HG02973 (cell line): ENCODE measurements at regions not wholly inside any gene's neighbourhood (a gene's known extent, or its start where the extent isn't known, plus 50 kb on each side); places are given as distances from the start of the nearest gene placed in this dataset.
"Not testable (repeated sequence)": the region's sequence is repeated elsewhere in the genome, so short reads cannot be mapped to it uniquely, and the experiment has no call there.

Experiments used
- ATAC-seq: cut with Tn5 transposase; IDR thresholded peaks from one replicate; pipeline ENCODE4 v1.9.1; 2021; ENCODE audit warnings: moderate library complexity; ENCODE audit not compliant: unreplicated experiment

DNA sequence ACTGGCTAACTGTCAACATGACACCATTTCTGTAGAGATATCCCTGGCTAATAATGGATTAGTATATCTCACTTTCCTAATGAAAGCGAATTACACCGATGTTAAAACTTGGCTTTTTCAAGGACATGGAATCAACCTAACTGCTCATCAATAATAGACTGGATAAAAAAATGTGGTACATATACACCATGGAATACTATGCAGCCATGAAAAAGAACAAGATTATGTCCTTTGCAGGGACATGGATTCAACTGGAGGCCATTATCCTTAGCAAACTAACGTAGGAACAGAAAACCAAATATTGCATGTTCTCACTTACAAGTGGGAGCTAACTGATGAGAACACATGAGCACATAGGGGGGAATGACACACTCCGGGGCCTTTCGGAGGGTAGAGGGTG, 62.6 kb downstream of the ZIC1 start:
- no peak for ATAC-seq

DNA sequence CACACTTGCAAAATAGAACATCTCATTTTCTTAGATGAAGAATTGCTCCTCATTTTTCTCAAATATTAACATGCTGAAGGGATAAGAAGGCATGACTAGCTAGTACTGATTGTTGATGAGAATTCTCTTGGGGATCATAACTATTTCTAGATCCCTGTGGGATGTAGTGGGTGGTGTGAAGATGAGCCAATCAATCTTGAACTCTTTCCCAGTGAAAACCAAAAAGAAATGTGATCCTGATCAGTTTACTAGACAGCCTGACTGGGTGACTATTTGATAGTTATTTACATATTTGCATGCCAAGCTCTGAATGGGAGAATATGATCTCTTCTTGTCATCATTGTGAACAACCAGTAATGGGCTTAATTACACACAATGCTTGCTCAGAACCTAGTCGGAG, 63.7 kb downstream of the ZIC1 start:
- ATAC-seq = no peak

DNA sequence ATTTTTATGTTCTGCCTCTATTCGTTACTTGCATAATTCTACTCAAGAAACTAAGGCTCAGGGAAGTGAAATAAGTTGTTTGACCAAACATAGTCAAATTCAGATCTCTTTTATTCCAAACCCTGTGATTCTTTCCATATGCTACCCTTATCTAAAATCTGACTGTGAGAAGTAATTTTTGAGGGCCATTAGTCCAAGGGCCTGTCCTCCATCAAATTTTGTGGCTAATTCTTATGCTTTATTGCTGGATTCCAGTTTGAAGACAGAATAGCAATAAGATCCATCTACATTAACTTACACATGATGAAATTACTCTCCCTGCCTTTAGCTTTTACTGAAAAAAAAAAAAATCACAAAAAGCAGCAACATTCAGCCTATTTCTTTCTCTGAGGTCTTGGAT, 74.0 kb downstream of the ZIC1 start:
- no peak for ATAC-seq

DNA sequence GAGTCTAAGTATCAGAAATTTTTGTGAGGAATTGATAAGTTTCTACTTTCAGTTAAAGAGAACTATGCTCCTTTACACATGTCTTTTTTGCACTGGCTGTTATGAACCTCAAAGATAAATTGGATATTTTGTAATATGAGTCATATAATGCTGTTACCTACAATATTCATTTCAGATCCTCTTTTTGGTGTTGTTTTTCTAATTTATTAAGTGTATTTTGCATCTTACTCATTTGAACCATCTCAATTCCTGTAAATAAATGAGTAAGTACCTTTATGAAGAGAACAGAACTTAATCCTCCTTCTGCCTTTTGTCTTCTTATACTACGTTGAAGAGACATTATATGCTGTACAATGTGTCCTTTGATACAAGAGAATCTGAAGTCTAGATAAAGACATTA, 74.4 kb downstream of the ZIC1 start:
- no peak for ATAC-seq

DNA sequence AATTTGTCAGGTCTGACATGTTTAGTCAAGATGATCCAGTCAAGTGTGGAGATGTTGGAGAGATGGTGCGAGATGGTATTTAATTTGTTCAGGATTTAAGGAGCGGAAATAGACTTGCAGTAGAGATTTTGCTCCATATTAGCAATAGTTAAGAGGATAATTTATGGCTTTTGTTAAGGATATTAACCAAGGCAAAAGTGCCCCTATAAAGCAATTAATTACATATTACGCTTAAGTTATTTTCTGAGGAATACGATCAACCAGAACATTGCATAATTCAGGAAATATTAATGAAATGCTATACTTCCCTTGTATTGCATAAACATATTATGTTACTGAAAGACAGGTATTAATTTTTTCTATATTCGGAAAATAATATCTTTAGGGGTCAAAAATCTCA, 83.9 kb downstream of the ZIC1 start:
- no peak for ATAC-seq

DNA sequence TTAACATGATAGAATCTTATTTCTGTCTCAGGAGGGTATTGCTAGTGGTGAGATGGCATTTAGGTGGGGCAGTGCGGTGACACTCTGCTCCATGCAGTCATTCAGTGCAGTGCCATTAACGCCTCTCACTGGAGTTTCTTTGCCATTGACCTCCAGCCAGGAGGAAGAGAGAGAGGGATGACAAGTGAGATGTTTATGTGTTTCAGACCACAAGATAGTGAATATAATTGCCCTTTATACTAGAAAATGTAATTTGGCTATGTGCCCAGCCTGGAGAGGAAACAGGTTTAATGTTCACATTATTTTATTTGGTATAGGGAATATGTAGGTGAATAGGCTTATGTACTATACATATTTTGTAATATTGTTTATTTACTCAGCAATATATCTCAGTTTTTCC, 84.5 kb downstream of the ZIC1 start:
- ATAC-seq = no peak

DNA sequence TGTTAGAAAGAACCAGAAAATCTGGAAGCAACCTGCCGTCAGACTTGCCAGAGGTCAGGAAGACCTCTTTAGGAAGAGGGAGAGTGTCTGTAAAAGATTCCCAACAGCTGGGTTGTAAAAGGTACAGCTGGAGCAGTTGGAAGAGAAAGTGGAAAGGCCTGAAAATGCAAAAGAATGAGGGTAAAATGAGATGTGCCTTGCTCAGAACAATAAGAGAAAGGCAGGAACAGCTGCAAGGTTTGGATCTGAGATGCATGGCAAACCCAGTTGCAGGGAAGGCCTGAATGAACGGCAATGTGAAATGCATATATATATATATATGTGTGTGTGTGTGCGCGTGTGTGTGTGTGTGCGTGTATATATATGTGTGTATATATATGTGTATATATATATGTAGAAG, 88.1 kb downstream of the ZIC1 start:
- ATAC-seq = no peak

DNA sequence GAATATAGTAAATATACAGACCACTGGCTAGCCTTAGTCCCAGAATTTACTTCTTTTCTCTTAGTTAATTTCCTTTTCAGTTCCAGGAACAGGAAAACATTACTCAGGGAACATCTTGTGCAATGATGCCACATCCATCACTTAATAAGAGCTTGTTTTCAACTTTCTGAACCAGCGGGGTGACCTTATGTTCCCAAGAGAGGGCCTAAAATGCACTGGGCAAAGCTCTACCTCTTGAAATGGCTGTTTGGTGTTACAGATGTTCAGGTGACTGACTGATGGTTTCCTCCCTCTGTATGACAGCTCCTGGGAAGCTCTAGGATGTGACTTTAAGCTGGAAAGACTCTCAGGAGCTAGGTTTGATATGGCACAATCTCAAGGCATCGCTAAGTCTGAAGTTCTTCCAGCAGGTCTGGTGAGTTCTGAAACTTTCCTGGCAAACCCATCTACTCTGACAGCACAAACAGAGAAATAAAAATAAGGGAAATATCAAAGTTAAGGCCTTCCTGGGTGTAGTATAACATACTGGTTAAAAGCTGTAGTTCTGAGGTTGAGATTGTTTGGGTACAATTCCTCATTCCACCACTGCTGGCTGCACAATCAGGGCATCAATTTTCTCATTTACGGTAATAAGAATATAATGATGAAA, 98.6 kb downstream of the ZIC1 start:
- no peak for ATAC-seq

DNA sequence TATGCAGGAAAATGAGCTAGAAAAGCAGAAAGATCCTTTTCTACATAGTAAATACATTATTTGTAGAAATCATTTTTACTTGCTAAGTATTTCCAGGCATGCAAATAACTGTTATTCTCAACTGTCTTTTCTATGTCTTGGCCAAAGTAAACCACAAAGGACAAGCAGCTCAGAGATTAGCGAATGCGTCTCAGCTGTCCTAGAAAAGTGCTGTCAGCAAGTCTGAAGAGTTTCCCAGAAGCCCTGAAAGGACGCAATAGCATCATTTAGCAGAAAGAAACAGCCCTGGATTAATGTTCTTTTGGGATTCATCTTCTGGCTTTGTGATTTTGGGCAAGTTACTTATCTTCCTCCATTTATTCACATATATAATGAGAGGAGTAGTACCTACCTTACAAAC, 100.3 kb downstream of the ZIC1 start:
- ATAC-seq = no peak

DNA sequence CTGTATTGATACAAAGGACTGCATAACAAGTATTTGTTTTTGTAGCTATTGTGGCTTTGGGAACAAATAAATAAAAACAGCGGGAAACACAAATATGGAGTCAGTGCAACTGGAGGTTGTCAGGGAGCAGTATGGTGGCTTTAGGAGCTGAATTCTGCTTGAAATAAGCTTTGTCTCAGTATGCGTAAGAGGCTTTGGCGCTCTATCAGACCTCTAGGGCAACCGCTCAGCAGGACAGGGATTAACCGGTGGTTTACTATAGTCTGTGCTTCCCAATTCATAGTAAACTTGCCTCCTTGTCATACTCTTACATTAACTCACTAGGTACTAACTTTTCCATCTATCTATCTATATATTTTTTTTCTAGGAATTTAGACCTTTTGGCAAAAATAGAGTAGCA, 104.6 kb downstream of the ZIC1 start:
- ATAC-seq = no peak

DNA sequence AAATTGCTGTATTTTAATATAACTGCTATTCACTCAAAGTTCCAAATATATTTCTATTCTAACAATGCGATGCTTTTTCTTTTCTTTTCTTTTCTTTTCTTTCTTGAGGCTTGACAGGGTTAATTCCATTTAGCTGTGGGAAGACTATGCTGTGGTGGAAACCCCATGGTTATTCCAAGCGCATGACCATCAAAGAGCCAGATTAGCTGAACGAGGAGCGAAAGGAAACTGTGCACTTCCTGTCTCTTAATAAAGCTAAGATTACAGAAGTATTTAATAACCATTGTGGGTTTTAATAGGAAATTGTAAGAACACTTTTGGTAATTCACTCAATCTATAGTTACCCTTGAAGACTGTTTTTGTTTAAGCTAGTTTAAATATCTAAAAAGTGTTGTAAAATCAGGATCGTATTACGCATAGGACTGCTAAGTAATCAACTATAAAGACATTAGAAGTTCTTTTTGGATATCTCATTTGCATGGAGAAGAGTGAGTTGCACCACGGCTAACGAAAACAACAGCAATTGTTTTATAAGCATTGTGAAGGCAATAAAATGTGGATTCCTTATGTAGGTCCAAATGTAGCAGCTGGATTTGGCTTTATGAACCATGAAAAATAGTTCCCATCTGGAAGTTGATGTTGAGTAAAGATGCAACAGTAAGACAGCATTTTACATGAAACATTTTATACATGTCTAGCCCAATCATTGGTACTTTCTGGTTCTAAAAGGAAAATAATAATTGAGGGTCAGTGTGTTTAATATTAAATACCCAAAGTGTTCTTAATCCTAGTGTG, 105.4 kb downstream of the ZIC1 start:
- ATAC-seq = no peak

DNA sequence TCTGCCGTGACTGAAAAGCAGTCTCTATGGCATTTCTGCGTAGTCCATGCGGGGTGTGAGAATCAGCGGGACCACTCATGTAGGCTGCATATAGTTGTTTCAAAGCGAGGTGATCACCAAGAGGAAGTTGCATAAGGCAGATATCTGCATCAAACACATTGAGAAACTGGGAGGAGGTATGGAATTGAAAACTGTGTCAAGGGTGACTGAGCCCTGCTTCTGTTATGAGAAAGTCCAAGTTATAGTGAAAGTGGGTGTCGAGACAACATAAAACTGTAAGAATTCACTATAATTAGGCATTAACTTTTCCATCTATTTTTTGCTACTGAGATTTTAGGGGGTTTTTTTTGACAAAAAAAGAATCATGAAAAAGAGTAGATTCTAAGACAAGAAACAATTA, 109.3 kb downstream of the ZIC1 start:
- no peak for ATAC-seq

DNA sequence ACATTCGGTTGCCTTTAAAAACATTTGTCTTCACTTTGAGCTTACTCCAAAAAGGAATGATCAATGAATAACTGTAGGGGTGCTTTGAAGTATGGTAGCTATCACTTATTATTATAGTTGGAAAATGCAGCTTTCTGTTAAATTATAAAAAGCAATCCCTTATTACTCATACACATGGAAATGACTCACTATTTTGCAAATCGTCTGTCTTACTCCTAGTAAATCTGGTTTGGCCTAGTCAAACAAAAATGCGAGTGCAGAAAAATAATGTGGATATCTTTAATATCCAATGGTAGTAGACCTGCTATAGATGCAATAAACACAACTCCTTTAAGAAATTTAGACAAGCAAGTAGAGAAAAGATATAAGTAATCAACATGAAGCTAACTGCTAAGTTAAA, 112.5 kb downstream of the ZIC1 start:
- ATAC-seq = no peak

DNA sequence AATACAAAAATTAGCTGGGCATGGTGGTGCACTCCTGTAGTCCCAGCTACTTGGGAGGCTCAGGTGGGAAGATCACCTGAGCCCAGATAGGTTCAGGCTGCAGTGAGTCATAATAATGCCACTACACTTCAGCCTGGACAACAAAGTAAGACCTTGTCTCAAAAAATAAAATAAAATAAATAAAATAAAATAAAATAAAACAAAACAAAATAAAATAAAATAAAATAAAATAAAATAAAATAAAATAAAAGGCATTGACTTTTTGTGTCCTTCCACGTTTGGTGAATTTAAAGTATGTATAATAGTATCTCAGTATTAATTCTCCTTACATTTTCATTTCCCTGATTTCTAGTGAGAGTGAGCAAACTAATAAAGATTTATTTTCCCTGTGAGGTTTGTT, 113.6 kb downstream of the ZIC1 start:
- not testable (repeated sequence) for ATAC-seq

DNA sequence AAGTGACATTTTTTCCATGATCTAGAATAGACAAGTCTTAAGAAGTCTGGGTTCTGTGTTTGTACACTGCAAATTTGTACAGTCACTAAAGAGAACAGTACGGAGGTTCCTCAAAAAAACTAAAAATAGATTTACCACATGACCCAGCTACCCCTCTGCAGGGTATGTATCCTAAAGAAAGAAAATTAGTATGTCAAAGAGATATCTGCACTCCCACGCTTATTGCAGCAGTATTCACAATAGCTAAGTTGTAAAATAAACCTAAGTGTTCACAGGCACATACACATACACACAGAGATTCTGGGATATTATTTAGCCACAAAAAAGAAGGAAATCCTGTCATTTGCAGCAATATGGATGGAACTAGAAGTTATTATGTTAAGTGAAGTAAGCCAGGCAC, 120.4 kb downstream of the ZIC1 start:
- no peak for ATAC-seq

DNA sequence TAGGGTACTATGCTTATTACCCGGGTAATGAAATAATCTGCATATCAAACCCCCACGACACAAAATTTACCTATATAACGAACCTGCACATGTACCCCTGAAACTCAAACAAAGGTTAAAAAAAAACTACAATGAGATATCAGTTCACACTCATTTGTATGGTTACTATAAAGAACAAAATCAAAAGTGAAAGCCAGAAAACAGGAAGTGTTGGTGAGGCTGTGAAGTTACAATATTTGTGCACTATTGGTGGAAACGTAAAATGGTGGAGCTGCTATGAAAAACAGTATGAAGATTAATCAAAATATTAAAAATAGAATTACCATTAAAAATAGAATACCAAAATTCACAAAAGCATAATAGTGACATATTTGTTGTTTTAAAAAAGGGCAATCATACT, 128.9 kb downstream of the ZIC1 start:
- no peak for ATAC-seq

DNA sequence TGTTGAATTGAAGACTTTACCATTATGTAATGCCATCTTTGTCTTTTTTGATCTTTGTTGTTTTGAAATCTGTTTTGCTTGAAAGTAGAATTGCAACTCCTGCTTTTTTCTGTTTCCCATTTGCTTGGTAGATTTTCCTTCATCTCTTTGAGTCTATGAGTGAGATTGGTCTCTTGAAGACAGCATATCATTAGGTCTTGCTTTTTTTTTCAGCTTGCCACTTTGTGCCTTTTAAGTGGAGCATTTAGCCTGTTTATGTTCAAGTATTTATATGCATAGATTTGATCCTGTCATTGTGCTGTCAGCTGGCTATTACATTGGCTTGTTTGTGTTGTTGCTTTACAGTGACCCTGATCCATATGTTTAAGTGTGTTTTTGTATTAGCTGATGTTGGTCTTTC, 131.8 kb downstream of the ZIC1 start:
- ATAC-seq = no peak

DNA sequence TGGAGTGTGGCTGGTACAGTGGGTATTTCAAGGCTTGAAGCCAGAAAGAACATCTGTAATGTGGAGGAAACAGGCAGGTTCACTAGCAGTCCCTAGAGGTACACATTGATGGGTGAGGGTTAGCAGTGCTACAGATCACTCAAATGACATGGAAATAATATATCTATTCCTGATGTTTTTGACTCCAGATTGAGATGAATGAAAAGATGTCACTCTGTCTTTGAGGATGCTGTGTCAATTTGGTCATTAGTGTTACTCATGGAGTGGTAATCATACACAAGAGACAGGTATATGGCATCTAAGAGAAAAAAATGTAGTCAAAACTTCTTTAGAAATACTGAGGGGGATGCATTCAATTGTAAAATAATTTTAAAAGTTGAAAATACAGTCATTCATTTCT, 135.1 kb downstream of the ZIC1 start:
- no peak for ATAC-seq

DNA sequence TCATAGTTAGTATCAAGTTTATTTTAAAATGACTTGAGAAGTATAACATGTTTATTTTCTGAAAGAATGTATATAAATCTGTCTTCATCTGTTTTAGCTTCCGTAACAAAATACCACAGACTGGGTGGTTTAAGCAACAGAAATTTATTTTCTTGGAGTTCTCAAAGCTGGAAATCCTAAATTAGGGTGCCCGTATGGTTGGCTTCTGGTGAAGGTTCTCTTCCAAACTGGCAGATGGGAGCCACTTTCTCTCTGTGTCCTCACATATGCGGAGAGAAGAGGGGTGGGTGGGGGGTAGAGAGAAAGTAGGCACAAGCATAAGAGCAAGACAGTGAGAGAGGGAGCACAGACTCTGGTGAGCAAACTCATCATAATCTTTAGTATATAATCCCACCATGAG, 142.3 kb downstream of the ZIC1 start:
- no peak for ATAC-seq

DNA sequence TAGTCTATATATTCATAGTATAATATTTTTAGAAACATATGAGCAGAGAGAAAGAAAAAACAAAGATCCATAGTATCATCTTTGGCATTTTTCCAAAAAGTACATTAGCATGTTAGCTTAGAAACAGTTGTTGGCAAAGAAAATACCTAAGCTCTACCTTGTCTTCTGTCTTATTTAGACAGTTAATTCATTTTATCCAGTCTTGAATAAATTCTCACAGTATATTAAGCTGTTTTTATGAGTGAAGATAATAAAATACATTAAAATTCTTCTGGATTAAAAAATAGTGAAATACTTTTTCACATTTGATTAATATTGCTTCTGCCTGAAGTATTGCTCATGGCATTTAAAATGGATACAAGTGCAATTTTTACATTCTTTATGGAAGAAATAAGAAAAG, 145.2 kb downstream of the ZIC1 start:
- ATAC-seq = no peak

DNA sequence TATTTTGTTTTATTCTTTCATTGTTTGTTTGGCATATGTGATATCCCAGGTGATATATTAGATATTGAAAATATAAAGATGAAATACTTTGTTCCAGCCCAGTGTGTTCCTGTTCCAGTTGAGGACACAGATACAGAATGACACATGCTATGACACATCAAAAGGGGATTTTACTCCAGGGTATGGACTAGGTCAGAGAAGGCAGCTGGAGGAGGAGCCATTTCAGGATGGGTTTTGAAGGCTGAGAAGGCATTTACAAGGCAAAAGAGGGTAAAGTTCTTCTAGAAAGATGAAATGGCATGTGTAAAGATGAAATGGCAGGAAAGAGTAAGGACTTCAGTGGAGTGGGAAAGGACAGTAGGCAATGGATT, 163.8 kb downstream of the ZIC1 start:
- ATAC-seq = no peak

DNA sequence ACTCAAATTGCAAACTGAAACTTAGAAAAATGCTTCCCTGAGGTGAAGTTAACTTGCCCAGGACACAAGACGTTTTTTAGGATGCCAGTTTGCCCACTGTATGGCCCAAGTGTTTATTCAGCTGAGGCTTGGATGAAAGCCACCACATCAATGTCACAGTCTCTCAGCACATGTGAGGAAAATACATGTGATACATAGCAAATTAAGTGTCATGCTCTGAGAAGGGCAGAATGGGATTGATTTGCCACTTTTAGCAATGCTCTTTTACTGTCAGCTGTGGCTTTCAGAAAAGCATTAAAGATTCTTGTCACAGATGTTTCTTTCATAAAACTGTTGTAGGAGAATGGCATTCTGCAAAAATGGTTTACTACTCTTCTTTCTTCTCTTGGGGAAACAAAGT, 165.5 kb downstream of the ZIC1 start:
- no peak for ATAC-seq

DNA sequence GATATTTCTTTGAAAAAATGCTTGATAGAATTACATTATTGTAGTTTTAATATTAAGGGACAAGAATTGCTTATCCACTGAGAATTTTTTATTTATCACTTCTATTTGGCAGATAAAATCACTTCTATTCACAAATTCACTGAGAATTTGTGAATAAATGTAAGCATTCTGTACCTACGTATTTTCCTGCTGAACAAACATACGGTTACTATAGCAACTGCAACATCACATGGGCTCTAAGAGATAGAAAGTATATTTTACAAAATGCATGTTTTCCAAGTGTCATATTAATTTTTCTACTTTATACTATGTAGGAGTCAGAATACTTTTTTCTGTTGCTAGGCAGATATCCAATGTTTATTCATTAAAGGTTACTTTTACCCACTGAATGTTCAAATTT, 166.2 kb downstream of the ZIC1 start:
- no peak for ATAC-seq
